ENCODE measurements at regions not wholly inside any gene's neighbourhood (a gene's known extent, or its start where the extent isn't known, plus 50 kb on each side); places are given as distances from the start of the nearest gene placed in this dataset.

DNA sequence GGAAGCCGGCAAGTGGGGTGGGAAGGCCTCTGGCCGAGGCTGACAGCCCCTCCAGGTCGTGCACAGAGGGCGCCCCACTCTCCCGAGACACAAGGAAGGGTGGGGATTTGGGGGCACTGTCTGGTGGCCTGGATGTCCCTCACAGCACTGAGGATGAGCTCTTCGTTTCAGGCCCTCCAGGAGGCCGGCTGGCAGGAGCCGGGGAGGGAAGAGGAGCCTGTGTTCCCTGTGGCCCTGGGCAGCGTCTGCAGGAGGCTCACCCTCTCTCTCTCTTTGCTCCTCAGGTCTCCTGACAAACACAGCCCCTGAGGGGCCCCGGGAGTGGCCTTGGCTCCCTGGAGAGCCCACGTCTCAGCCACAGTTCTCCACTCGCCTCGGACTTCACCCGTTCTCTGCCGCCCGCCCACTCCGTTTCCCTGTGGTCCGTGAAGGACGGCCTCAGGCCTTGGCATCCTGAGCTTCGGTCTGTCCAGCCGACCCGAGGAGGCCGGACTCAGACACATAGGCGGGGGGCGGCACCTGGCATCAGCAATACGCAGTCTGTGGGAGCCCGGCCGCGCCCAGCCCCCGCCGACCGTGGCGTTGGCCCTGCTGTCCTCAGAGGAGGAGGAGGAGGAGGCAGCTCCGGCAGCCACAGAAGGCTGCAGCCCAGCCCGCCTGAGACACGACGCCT is 1078.0 kb downstream of the BRD1 start:
- TF ChIP-seq, protein P1, sequence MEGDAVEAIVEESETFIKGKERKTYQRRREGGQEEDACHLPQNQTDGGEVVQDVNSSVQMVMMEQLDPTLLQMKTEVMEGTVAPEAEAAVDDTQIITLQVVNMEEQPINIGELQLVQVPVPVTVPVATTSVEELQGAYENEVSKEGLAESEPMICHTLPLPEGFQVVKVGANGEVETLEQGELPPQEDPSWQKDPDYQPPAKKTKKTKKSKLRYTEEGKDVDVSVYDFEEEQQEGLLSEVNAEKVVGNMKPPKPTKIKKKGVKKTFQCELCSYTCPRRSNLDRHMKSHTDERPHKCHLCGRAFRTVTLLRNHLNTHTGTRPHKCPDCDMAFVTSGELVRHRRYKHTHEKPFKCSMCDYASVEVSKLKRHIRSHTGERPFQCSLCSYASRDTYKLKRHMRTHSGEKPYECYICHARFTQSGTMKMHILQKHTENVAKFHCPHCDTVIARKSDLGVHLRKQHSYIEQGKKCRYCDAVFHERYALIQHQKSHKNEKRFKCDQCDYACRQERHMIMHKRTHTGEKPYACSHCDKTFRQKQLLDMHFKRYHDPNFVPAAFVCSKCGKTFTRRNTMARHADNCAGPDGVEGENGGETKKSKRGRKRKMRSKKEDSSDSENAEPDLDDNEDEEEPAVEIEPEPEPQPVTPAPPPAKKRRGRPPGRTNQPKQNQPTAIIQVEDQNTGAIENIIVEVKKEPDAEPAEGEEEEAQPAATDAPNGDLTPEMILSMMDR (IDR thresholded peaks at IDR 0.05): no peak
- no peak for TF ChIP-seq POLR2A (IDR thresholded peaks at IDR 0.05)

Data from adrenal gland (tissue), 5 donors.